Karpas-422 (cell line): ENCODE measurements at regions not wholly inside any gene's neighbourhood (a gene's known extent, or its start where the extent isn't known, plus 50 kb on each side); places are given as distances from the start of the nearest gene placed in this dataset.

Experiments used
- DNase-seq: peaks from one replicate; pipeline ENCODE4 v3.0.0-alpha.2; 2015
- H2AFZ ChIP-seq: fragments of 200-600 bp; sonication (generic); 2 replicates; pipeline ENCODE4 v1.6.1; 2014; ENCODE audit warnings: antibody characterized with exemption, low read length, mixed read lengths
- H3K27ac ChIP-seq: fragments of 200-600 bp; sonication (generic); 2 replicates; pipeline ENCODE4 v1.5.1; 2014; ENCODE audit warnings: mild to moderate bottlenecking, low read length, moderate library complexity
- H3K27me3 ChIP-seq: fragments of 200-600 bp; sonication (generic); 2 replicates; pipeline ENCODE4 v1.6.1; 2014; ENCODE audit warnings: low read length, mixed read lengths
- H3K36me3 ChIP-seq: fragments of 200-600 bp; sonication (generic); 2 replicates; pipeline ENCODE4 v1.6.1; 2014; ENCODE audit warnings: low read length, mixed read lengths; ENCODE audit not compliant: insufficient read depth
- H3K4me1 ChIP-seq: fragments of 200-600 bp; sonication (generic); 2 replicates; pipeline ENCODE4 v1.6.1; 2014; ENCODE audit warnings: mild to moderate bottlenecking, low read length, mixed read lengths
- H3K4me2 ChIP-seq: fragments of 200-600 bp; sonication (generic); 2 replicates; pipeline ENCODE4 v1.6.1; 2014; ENCODE audit warnings: low read length, low read depth, mild to moderate bottlenecking; ENCODE audit not compliant: poor library complexity, severe bottlenecking
- H3K4me3 ChIP-seq: fragments of 200-600 bp; sonication (generic); 2 replicates; pipeline ENCODE4 v1.5.1; 2014; ENCODE audit warnings: mild to moderate bottlenecking, antibody characterized with exemption, low read length, mixed read lengths
- H3K79me2 ChIP-seq: fragments of 200-600 bp; sonication (generic); 2 replicates; pipeline ENCODE4 v1.6.1; 2014; ENCODE audit warnings: mild to moderate bottlenecking, low read length, mixed read lengths
- H3K9ac ChIP-seq: fragments of 200-600 bp; sonication (generic); 2 replicates; pipeline ENCODE4 v1.6.0; 2014; ENCODE audit warnings: low read length
- H3K9me2 ChIP-seq: fragments of 200-600 bp; sonication (generic), shearing (Covaris generic); replicated peaks from 2 replicates; pipeline ENCODE4 v1.6.0; 2014; ENCODE audit warnings: mild to moderate bottlenecking, low read length, moderate library complexity; ENCODE audit not compliant: insufficient read depth
- H3K9me3 ChIP-seq: fragments of 300-700, 200-600 bp; sonication (generic); 2 replicates; pipeline ENCODE4 v1.6.1; 2014; ENCODE audit warnings: low read length, mixed read lengths
- H4K20me1 ChIP-seq: fragments of 200-600 bp; sonication (generic); 2 replicates; pipeline ENCODE4 v1.6.1; 2014; ENCODE audit warnings: mild to moderate bottlenecking, antibody characterized with exemption, low read length, low read depth; ENCODE audit not compliant: insufficient read depth

DNA sequence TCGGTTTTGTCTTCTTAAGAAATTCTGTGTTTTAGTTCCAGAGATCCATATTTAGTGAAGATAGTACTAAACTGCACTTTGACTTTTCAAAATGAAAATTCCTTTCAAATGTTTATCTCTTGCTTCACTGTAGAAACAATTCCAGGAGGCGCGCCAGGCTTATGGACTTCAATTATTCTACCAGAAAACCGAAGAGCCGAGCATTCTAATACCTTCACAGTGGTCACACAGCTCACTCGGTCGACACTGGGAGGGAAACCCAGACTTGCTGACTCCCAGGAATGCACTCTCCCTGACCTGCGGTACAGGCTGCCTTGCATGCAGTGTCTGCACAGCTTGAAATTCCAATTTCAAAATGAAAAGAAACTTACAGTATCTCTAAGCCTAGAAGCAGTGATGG, 119.9 kb upstream of the PIEZO2 start:
- Histone ChIP-seq H3K4me2 (no peak overlapping the region), H3K9me2 (no peaks in the 10 kb centered on the region; the same call in 1 of the 2 replicates), H3K36me3 (no peaks in the 10 kb centered on the region), H3K9me3 (no peaks in the 10 kb centered on the region), H3K27ac (no peak overlapping the region), H3K9ac (no peak overlapping the region), H3K4me3 (no peak overlapping the region), H3K27me3 (no peaks in the 10 kb centered on the region), H3K79me2 (no peaks in the 10 kb centered on the region), H4K20me1 (no peaks in the 10 kb centered on the region), H2AFZ (no peak overlapping the region), H3K4me1 (no peaks in the 10 kb centered on the region)
- DNase-seq: no peak

DNA sequence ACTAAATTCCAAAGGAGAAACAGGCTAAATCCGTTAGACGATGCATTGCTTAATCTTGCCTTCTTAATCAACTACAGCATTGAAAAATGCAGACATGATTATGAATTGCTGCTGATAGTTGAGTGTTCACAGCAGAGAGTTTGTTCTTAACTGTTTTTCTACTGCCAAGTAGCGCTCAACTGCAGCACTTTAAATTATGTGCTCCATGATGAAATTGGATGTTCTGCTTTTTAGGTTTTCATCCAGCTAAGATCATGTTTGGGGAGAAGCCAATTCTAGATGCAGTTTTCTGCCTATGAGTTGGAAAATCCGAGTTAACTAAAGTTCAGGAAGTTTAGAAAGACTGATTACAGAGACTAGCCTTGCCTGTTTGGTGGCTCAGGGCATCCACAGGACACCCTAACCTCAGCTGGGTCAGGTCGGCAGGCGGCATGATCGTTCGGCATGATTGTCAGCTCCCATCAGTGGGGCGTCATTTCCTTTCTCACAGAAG, 119.4 kb upstream of the PIEZO2 start:
- no peaks in the 10 kb centered on the region for H3K9me2 ChIP-seq
- no peak overlapping the region for H3K4me3 ChIP-seq
- H3K4me2 ChIP-seq: no peak overlapping the region
- H4K20me1 ChIP-seq: no peaks in the 10 kb centered on the region
- no peaks in the 10 kb centered on the region for H3K36me3 ChIP-seq
- H3K79me2 ChIP-seq: no peaks in the 10 kb centered on the region
- no peaks in the 10 kb centered on the region for H3K4me1 ChIP-seq
- 0 out of 2 replicates have a peak, but pooled peaks cover under 1% of the 10 kb centered on the region for H3K9me3 ChIP-seq
- no peaks in the 10 kb centered on the region for H3K27me3 ChIP-seq
- no peak overlapping the region for H3K9ac ChIP-seq
- no peak overlapping the region for H2AFZ ChIP-seq
- no peak for DNase-seq
- H3K27ac ChIP-seq: no peak overlapping the region

DNA sequence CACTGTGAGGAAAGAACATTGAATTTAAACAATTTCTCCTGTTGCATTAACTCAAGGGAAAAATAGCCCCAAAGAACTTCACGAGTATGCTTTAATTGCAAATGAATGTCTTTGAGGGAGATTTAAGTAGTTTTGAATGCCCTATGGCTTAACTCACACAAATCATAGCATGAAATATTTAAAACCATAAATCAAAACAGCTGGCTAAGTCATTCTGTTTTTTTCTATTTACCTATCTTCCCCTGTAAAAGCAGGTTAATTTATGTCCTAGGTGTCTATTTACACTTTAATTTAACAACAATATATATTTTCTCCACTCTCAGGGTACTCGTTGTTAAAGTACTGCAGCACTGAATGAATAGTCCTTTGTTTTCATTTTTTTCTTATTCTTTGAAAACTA, 118.8 kb upstream of the PIEZO2 start:
- Histone ChIP-seq H3K4me3 (no peak overlapping the region), H3K79me2 (no peaks in the 10 kb centered on the region), H3K9ac (no peak overlapping the region), H3K36me3 (no peaks in the 10 kb centered on the region), H3K4me1 (no peaks in the 10 kb centered on the region), H3K9me3 (peaks cover 5% of the 10 kb centered on the region; the same call in 1 of the 2 replicates), H2AFZ (no peak overlapping the region), H3K27me3 (no peaks in the 10 kb centered on the region), H3K27ac (no peak overlapping the region), H3K4me2 (no peak overlapping the region), H3K9me2 (no peaks in the 10 kb centered on the region), H4K20me1 (no peaks in the 10 kb centered on the region)
- no peak for DNase-seq

DNA sequence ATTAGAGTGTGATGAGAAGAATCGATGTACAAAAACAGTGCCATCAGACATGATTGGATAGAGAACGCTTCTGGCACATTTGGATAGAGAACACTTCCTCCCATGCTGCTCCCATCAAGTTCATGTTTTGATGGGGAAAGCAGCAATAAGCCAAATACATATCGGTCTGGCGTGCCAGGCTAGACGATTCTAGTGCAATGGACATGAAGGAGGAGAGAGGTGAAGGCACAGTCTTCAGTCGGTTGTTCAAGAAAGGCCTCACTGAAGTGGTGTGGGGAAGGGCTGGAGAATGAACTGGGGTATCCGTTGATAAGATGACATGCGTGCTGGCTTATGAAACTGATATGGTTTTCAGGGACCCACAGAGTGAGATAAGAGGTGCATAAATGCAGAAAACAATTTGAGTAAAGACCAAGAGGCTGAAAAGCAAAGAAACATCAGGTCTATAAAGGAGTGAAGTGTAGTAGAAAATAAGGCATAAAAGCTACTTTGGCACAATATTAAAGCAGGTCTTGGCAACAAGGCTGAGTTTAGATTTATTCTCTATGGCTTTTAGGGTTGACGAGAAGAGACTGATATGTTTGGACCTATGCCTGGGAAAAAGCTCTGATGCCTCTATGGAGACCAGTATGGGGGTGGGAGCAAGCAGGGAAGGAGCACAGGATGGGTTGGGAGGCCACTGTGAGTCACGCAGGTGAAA, 117.6 kb upstream of the PIEZO2 start:
- Histone ChIP-seq H3K4me1 (no peaks in the 10 kb centered on the region), H4K20me1 (no peaks in the 10 kb centered on the region), H3K4me3 (no peak overlapping the region), H3K27me3 (no peaks in the 10 kb centered on the region), H3K9ac (no peak overlapping the region), H3K27ac (no peak overlapping the region), H2AFZ (no peak overlapping the region), H3K9me2 (no peaks in the 10 kb centered on the region), H3K9me3 (peaks cover 5% of the 10 kb centered on the region; the same call in 1 of the 2 replicates), H3K79me2 (no peaks in the 10 kb centered on the region), H3K4me2 (no peak overlapping the region), H3K36me3 (no peaks in the 10 kb centered on the region)
- no peak for DNase-seq

DNA sequence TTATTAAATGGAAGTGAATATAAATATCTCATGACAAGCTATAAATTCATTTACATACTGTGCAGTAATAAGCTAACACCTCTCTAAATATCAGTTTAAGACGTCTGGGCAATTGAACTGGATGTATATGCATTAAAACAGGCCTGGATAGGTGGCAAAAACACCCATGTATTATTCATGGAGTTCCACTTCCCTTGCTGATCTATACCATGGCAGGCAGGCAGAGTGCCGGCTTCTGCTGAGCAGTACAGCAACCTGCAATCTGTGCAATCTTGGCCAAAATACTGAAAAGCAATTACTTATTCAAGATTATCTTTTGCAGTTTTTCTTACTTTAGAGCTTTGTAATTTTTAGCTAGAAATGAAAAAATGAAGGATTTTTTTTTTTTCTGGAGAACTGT, 112.1 kb upstream of the PIEZO2 start:
- Histone ChIP-seq H3K4me3 (no peak overlapping the region), H3K27ac (no peak overlapping the region), H3K9me2 (no peaks in the 10 kb centered on the region), H3K4me2 (no peak overlapping the region), H3K27me3 (0 out of 2 replicates have a peak, but pooled peaks cover 2% of the 10 kb centered on the region), H3K9me3 (peaks cover 5% of the 10 kb centered on the region; the same call in 1 of the 2 replicates), H3K4me1 (no peaks in the 10 kb centered on the region), H3K9ac (no peak overlapping the region), H3K79me2 (no peaks in the 10 kb centered on the region), H2AFZ (no peak overlapping the region), H3K36me3 (no peaks in the 10 kb centered on the region), H4K20me1 (no peaks in the 10 kb centered on the region)
- DNase-seq: no peak

DNA sequence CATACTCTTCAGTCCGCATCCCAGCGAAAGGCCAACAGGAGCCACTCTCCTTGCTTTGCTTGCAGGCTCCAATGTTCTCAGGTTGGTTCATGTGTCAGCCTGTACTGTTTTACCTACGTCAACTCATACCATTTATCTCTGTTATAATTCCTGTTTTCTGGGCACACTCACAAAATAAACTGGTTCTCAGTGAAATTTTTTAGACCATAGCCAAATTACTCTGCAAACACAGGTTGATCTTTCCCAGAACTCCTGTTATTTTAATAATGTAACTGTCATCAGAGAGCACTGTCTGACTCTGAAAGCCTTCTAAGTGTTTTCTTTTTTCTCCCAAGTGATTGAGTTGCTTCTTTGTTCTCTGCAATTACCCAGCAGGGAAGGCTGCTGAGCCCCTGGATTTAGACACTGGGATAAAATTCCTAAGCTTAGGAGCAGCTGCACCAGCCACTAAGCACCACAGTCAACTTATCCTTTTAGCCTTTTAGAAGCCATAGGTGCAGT, 111.6 kb upstream of the PIEZO2 start:
- Histone ChIP-seq H3K9me3 (peaks cover 5% of the 10 kb centered on the region; the same call in 1 of the 2 replicates), H3K4me3 (no peak overlapping the region), H3K4me1 (no peaks in the 10 kb centered on the region), H3K36me3 (no peaks in the 10 kb centered on the region), H3K27me3 (0 out of 2 replicates have a peak, but pooled peaks cover 2% of the 10 kb centered on the region), H3K9ac (no peak overlapping the region), H3K79me2 (no peaks in the 10 kb centered on the region), H4K20me1 (no peaks in the 10 kb centered on the region), H2AFZ (no peak overlapping the region), H3K4me2 (no peak overlapping the region), H3K9me2 (no peaks in the 10 kb centered on the region), H3K27ac (no peak overlapping the region)
- DNase-seq: no peak

DNA sequence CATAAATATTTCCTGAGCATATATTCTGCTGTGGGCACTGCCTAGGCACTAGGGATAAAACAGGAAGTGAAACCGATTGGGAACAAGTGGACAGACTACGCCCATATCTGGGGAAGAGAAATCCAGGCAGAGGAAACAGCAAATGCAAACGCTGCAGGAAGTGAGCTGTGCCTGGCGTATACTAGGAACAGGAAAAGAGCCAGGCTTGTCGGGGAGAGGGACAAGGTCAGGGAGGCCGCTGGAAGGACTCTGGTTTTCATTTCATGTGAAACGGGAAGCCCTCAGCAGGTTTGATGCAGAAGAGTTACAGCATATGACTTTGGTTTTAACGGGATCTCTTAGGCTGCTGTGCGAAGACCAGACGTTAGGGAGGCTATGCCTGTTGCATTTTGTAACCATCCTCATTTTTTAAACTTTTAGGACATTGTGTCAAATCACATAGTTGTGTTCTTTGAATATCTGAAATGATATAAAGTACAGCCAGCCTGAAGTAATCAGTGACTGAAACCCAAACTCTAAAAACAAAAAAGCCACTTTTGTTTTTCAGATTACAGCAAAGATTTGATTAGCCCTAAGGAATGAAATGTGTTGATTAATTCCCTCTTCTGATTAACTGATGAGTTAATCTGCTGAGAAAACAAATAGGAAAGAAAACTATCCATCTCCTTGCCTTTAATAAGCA, 110.2 kb upstream of the PIEZO2 start:
- H3K4me2 ChIP-seq: no peak overlapping the region
- H3K27ac ChIP-seq: no peak overlapping the region
- H3K36me3 ChIP-seq: no peaks in the 10 kb centered on the region
- 0 out of 2 replicates have a peak, but pooled peaks cover 2% of the 10 kb centered on the region for H3K27me3 ChIP-seq
- no peak overlapping the region for H2AFZ ChIP-seq
- no peak for DNase-seq
- H3K9me3 ChIP-seq: peaks cover 5% of the 10 kb centered on the region; the same call in 1 of the 2 replicates
- no peaks in the 10 kb centered on the region for H3K4me1 ChIP-seq
- H3K9me2 ChIP-seq: no peaks in the 10 kb centered on the region
- no peaks in the 10 kb centered on the region for H4K20me1 ChIP-seq
- no peak overlapping the region for H3K4me3 ChIP-seq
- H3K9ac ChIP-seq: no peak overlapping the region
- no peaks in the 10 kb centered on the region for H3K79me2 ChIP-seq

DNA sequence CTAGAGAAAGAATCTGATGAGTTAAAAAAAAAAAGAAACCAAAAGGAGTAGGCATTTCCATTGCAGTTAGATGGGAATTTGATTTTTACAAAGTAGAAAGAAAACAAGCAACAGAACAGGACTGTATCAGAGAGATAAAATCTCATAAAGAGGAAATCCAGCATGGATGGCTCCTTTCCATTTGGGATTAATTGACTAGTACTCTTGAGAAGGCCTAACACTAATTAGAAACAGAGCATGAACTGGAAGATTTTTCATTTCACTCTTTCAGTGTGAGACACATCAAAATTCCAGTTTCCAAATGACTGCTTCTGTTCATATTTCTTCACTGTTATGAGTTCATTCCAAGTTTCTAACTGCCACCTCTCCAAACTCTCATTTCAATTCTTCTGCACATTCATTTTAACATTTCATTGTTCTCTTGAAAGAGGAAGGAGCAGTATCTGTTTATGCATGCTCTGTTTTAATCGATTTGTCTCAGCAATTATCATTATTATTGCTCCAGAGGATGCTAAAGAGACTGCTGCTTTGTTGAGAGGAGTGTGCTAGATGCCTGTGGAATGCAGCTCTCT, 108.8 kb upstream of the PIEZO2 start:
- Histone ChIP-seq H3K4me3 (no peak overlapping the region), H3K79me2 (no peaks in the 10 kb centered on the region), H3K27ac (no peak overlapping the region), H2AFZ (no peak overlapping the region), H3K9me3 (no peaks in the 10 kb centered on the region), H3K4me1 (no peaks in the 10 kb centered on the region), H3K27me3 (0 out of 2 replicates have a peak, but pooled peaks cover 2% of the 10 kb centered on the region), H3K36me3 (no peaks in the 10 kb centered on the region), H4K20me1 (no peaks in the 10 kb centered on the region), H3K4me2 (no peak overlapping the region), H3K9me2 (no peaks in the 10 kb centered on the region), H3K9ac (no peak overlapping the region)
- DNase-seq: no peak
